ENCODE measurements at regions not wholly inside any gene's neighbourhood (a gene's known extent, or its start where the extent isn't known, plus 50 kb on each side); places are given as distances from the start of the nearest gene placed in this dataset.

- no peak for TF ChIP-seq ARNT (IDR thresholded peaks at IDR 0.05)
- no peak for TF ChIP-seq ZNF384 (IDR thresholded peaks at IDR 0.05)
- no peak for TF ChIP-seq SUZ12 (IDR thresholded peaks at IDR 0.05)
- no peak for TF ChIP-seq L3MBTL2 (conservative IDR thresholded peaks at IDR 0.05)
- TF ChIP-seq FOXM1 (IDR thresholded peaks at IDR 0.05; ENCODE audit: borderline replicate concordance), result no peak
- TF ChIP-seq PKNOX1 (IDR thresholded peaks at IDR 0.05), result no peak
- no peak for TF ChIP-seq ELF4 (IDR thresholded peaks at IDR 0.05)
- no peak for TF ChIP-seq BHLHE40 (IDR thresholded peaks at IDR 0.05; ENCODE audit: borderline replicate concordance)
- no peak for TF ChIP-seq FOXA1 (IDR thresholded peaks at IDR 0.05)
- no peak for TF ChIP-seq HDGF (IDR thresholded peaks at IDR 0.05; ENCODE audit: borderline replicate concordance)
- TF ChIP-seq CTBP1 (IDR thresholded peaks at IDR 0.05; ENCODE audit: borderline replicate concordance), result no peak
- no peak for TF ChIP-seq FOXK2 (IDR thresholded peaks at IDR 0.05)
- no peak for TF ChIP-seq TARDBP (IDR thresholded peaks at IDR 0.05)
- no peak for TF ChIP-seq NFRKB (IDR thresholded peaks at IDR 0.05)
- CTCF ChIA-PET, result no interaction called here
- POLR2A ChIA-PET, result no interaction called here
- DNase-seq (ENCODE audit: extremely low spot score), result no peak
These were observed 88.1 kb upstream of the AGAP1 start for GRCh38 chr2:235405612-235406361.

GRCh38 chr2:235406430-235406829 lies 87.4 kb upstream of the AGAP1 start:
- ChIA-PET POLR2A (no interaction called here), CTCF (no interaction called here)
- no peak for DNase-seq (ENCODE audit: extremely low spot score)
- TF ChIP-seq NFRKB (IDR thresholded peaks at IDR 0.05) (no peak), FOXK2 (IDR thresholded peaks at IDR 0.05) (no peak), PKNOX1 (IDR thresholded peaks at IDR 0.05) (no peak), FOXA1 (IDR thresholded peaks at IDR 0.05) (no peak), SP1 (IDR thresholded peaks at IDR 0.05) (no peak), SUZ12 (IDR thresholded peaks at IDR 0.05) (no peak), FOXM1 (IDR thresholded peaks at IDR 0.05; ENCODE audit: borderline replicate concordance) (no peak), TARDBP (IDR thresholded peaks at IDR 0.05) (no peak), CTBP1 (IDR thresholded peaks at IDR 0.05; ENCODE audit: borderline replicate concordance) (no peak), ZNF384 (IDR thresholded peaks at IDR 0.05) (no peak), L3MBTL2 (conservative IDR thresholded peaks at IDR 0.05) (no peak), BHLHE40 (IDR thresholded peaks at IDR 0.05; ENCODE audit: borderline replicate concordance) (no peak), ELF4 (IDR thresholded peaks at IDR 0.05) (no peak), LEF1 (IDR thresholded peaks at IDR 0.05; ENCODE audit: borderline replicate concordance) (no peak), HDGF (IDR thresholded peaks at IDR 0.05; ENCODE audit: borderline replicate concordance) (no peak), ARNT (IDR thresholded peaks at IDR 0.05) (no peak)

- TF ChIP-seq NFRKB (IDR thresholded peaks at IDR 0.05) (no peak), ARNT (IDR thresholded peaks at IDR 0.05) (no peak), LEF1 (IDR thresholded peaks at IDR 0.05; ENCODE audit: borderline replicate concordance) (no peak), HDGF (IDR thresholded peaks at IDR 0.05; ENCODE audit: borderline replicate concordance) (no peak), BHLHE40 (IDR thresholded peaks at IDR 0.05; ENCODE audit: borderline replicate concordance) (no peak), SP1 (IDR thresholded peaks at IDR 0.05) (no peak), TARDBP (IDR thresholded peaks at IDR 0.05) (no peak), CTBP1 (IDR thresholded peaks at IDR 0.05; ENCODE audit: borderline replicate concordance) (no peak), SUZ12 (IDR thresholded peaks at IDR 0.05) (no peak), L3MBTL2 (conservative IDR thresholded peaks at IDR 0.05) (no peak), PKNOX1 (IDR thresholded peaks at IDR 0.05) (no peak), FOXK2 (IDR thresholded peaks at IDR 0.05) (no peak), ZNF384 (IDR thresholded peaks at IDR 0.05) (no peak), ELF4 (IDR thresholded peaks at IDR 0.05) (no peak), FOXA1 (IDR thresholded peaks at IDR 0.05) (no peak), FOXM1 (IDR thresholded peaks at IDR 0.05; ENCODE audit: borderline replicate concordance) (no peak)
- no peak for DNase-seq (ENCODE audit: extremely low spot score)
- POLR2A ChIA-PET, result no interaction called here
- CTCF ChIA-PET, result no interaction called here
These were observed 81.8 kb upstream of the AGAP1 start for GRCh38 chr2:235411905-235412485.

GRCh38 chr2:235413064-235413463 lies 80.8 kb upstream of the AGAP1 start:
- CTCF ChIA-PET, result no interaction called here
- POLR2A ChIA-PET, result no interaction called here
- DNase-seq (ENCODE audit: extremely low spot score), result no peak
- no peak for TF ChIP-seq ELF4 (IDR thresholded peaks at IDR 0.05)
- no peak for TF ChIP-seq FOXA1 (IDR thresholded peaks at IDR 0.05)
- no peak for TF ChIP-seq FOXK2 (IDR thresholded peaks at IDR 0.05)
- no peak for TF ChIP-seq FOXM1 (IDR thresholded peaks at IDR 0.05; ENCODE audit: borderline replicate concordance)
- TF ChIP-seq SUZ12 (IDR thresholded peaks at IDR 0.05), result no peak
- TF ChIP-seq PKNOX1 (IDR thresholded peaks at IDR 0.05), result no peak
- TF ChIP-seq ZNF384 (IDR thresholded peaks at IDR 0.05), result no peak
- no peak for TF ChIP-seq ARNT (IDR thresholded peaks at IDR 0.05)
- no peak for TF ChIP-seq SP1 (IDR thresholded peaks at IDR 0.05)

- ChIA-PET CTCF (no interaction called here), POLR2A (no interaction called here)
- DNase-seq (ENCODE audit: extremely low spot score), result no peak
- TF ChIP-seq SUZ12 (IDR thresholded peaks at IDR 0.05) (no peak), NFRKB (IDR thresholded peaks at IDR 0.05) (no peak), FOXK2 (IDR thresholded peaks at IDR 0.05) (no peak)
These were observed 79.4 kb upstream of the AGAP1 start for GRCh38 chr2:235414422-235414821.

Measured in HEK293T (cell line).